Activated T-cell treated with anti-CD3 and anti-CD28 coated beads, Interleukin-2, amount 50 U/mL, for 4 hours (primary cell): ENCODE measurements at regions not wholly inside any gene's neighbourhood (a gene's known extent, or its start where the extent isn't known, plus 50 kb on each side); places are given as distances from the start of the nearest gene placed in this dataset.

Experiments used
- ATAC-seq, 2 donors: fragments of 200-7000 bp; cut with Tn5 transposase; one replicate each; pipeline ENCODE4 v1.10.0; 2021
- DNase-seq: peaks from one replicate; pipeline ENCODE4 v3.0.0-alpha.2; 2020
- H3K27me3 Mint-ChIP-seq: one replicate; pipeline ENCODE4 v1.8.0; 2021; ENCODE audit warnings: low read depth, mixed read lengths
- H3K36me3 Mint-ChIP-seq: one replicate; pipeline ENCODE4 v1.8.0; 2022; ENCODE audit warnings: mixed read lengths; ENCODE audit not compliant: insufficient read depth
- H3K4me1 Mint-ChIP-seq: one replicate; pipeline ENCODE4 v1.8.0; 2021; ENCODE audit warnings: low read depth, mixed read lengths
- H3K4me3 Mint-ChIP-seq: one replicate; pipeline ENCODE4 v1.8.0; 2021; ENCODE audit warnings: mild to moderate bottlenecking, moderate library complexity, mixed read lengths
- H3K9me3 Mint-ChIP-seq: one replicate; pipeline ENCODE4 v1.8.0; 2021; ENCODE audit warnings: mixed read lengths

GRCh38 chr10:10010397-10010796 lies 1007.3 kb upstream of the CELF2 start:
- Mint-ChIP-seq H3K4me3 (no peak overlapping the region), H3K27me3 (peaks cover 4% of the 10 kb centered on the region), H3K36me3 (no peaks in the 10 kb centered on the region), H3K9me3 (no peaks in the 10 kb centered on the region), H3K4me1 (no peaks in the 10 kb centered on the region)
- DNase-seq (no peak), ATAC-seq (no peak)

GRCh38 chr10:10014846-10015245 lies 1002.8 kb upstream of the CELF2 start:
- no peaks in the 10 kb centered on the region for H3K4me1 Mint-ChIP-seq

GRCh38 chr10:10017716-10018115 lies 1000.0 kb upstream of the CELF2 start:
- no peak overlapping the region for H3K4me3 Mint-ChIP-seq
- DNase-seq = no peak
- no peak for ATAC-seq
- H3K36me3 Mint-ChIP-seq = no peaks in the 10 kb centered on the region
- H3K9me3 Mint-ChIP-seq = no peaks in the 10 kb centered on the region
- no peaks in the 10 kb centered on the region for H3K4me1 Mint-ChIP-seq
- peaks cover 3% of the 10 kb centered on the region for H3K27me3 Mint-ChIP-seq

More at GRCh38 chr10:10014846-10015245, 1002.8 kb upstream of the CELF2 start:
- no peaks in the 10 kb centered on the region for H3K36me3 Mint-ChIP-seq
- no peaks in the 10 kb centered on the region for H3K9me3 Mint-ChIP-seq
- ATAC-seq (no peak), DNase-seq (no peak)
- no peak overlapping the region for H3K4me3 Mint-ChIP-seq
- H3K27me3 Mint-ChIP-seq = peaks cover 3% of the 10 kb centered on the region

GRCh38 chr10:10020945-10021344 lies 996.7 kb upstream of the CELF2 start:
- ATAC-seq (no peak), DNase-seq (no peak)
- no peaks in the 10 kb centered on the region for H3K4me1 Mint-ChIP-seq
- H3K27me3 Mint-ChIP-seq = peaks cover 3% of the 10 kb centered on the region
- no peaks in the 10 kb centered on the region for H3K36me3 Mint-ChIP-seq
- no peak overlapping the region for H3K4me3 Mint-ChIP-seq
- H3K9me3 Mint-ChIP-seq = no peaks in the 10 kb centered on the region

GRCh38 chr10:10032991-10033390 lies 984.7 kb upstream of the CELF2 start:
- DNase-seq = no peak
- ATAC-seq = no peak
- Mint-ChIP-seq H3K9me3 (no peaks in the 10 kb centered on the region), H3K4me3 (no peak overlapping the region), H3K36me3 (no peaks in the 10 kb centered on the region), H3K4me1 (no peaks in the 10 kb centered on the region), H3K27me3 (no peaks in the 10 kb centered on the region)

- Mint-ChIP-seq H3K4me1 (no peaks in the 10 kb centered on the region), H3K9me3 (no peaks in the 10 kb centered on the region), H3K4me3 (no peak overlapping the region), H3K36me3 (no peaks in the 10 kb centered on the region), H3K27me3 (no peaks in the 10 kb centered on the region)
- DNase-seq (no peak), ATAC-seq (no peak)
Measured at GRCh38 chr10:10038348-10038747, 979.3 kb upstream of the CELF2 start.

GRCh38 chr10:10039595-10039994 lies 978.1 kb upstream of the CELF2 start:
- ATAC-seq = no peak
- no peak overlapping the region for H3K4me3 Mint-ChIP-seq
- no peak for DNase-seq
- H3K4me1 Mint-ChIP-seq = no peaks in the 10 kb centered on the region
- no peaks in the 10 kb centered on the region for H3K27me3 Mint-ChIP-seq
- no peaks in the 10 kb centered on the region for H3K9me3 Mint-ChIP-seq
- H3K36me3 Mint-ChIP-seq = no peaks in the 10 kb centered on the region

GRCh38 chr10:10043083-10043482 lies 974.6 kb upstream of the CELF2 start:
- no peak for ATAC-seq
- Mint-ChIP-seq H3K36me3 (no peaks in the 10 kb centered on the region), H3K4me3 (no peak overlapping the region), H3K4me1 (no peaks in the 10 kb centered on the region), H3K9me3 (peaks cover 3% of the 10 kb centered on the region), H3K27me3 (peaks cover 1% of the 10 kb centered on the region)
- no peak for DNase-seq

- no peak for ATAC-seq
- H3K9me3 Mint-ChIP-seq = peaks cover 3% of the 10 kb centered on the region
- H3K4me1 Mint-ChIP-seq = no peaks in the 10 kb centered on the region
- H3K4me3 Mint-ChIP-seq = no peak overlapping the region
- no peaks in the 10 kb centered on the region for H3K36me3 Mint-ChIP-seq
- peaks cover 1% of the 10 kb centered on the region for H3K27me3 Mint-ChIP-seq
- DNase-seq = no peak
Measured at GRCh38 chr10:10044922-10045764, 972.5 kb upstream of the CELF2 start.

- H3K36me3 Mint-ChIP-seq = no peaks in the 10 kb centered on the region
- H3K27me3 Mint-ChIP-seq = peaks cover 1% of the 10 kb centered on the region
- no peak overlapping the region for H3K4me3 Mint-ChIP-seq
Measured at GRCh38 chr10:10045765-10046028, 972.0 kb upstream of the CELF2 start.

GRCh38 chr10:10047426-10047825 lies 970.2 kb upstream of the CELF2 start:
- H3K9me3 Mint-ChIP-seq = peaks cover 3% of the 10 kb centered on the region

More at GRCh38 chr10:10045765-10046028, 972.0 kb upstream of the CELF2 start:
- H3K4me1 Mint-ChIP-seq = no peaks in the 10 kb centered on the region
- ATAC-seq = no peak
- peaks cover 3% of the 10 kb centered on the region for H3K9me3 Mint-ChIP-seq
- no peak for DNase-seq

GRCh38 chr10:10053051-10053450 lies 964.6 kb upstream of the CELF2 start:
- Mint-ChIP-seq H3K36me3 (no peaks in the 10 kb centered on the region), H3K4me3 (no peak overlapping the region), H3K4me1 (no peaks in the 10 kb centered on the region), H3K27me3 (peaks cover 6% of the 10 kb centered on the region), H3K9me3 (no peaks in the 10 kb centered on the region)
- DNase-seq (no peak), ATAC-seq (no peak)

More at GRCh38 chr10:10047426-10047825, 970.2 kb upstream of the CELF2 start:
- no peak for DNase-seq
- Mint-ChIP-seq H3K4me3 (no peak overlapping the region), H3K36me3 (no peaks in the 10 kb centered on the region), H3K4me1 (no peaks in the 10 kb centered on the region), H3K27me3 (peaks cover 6% of the 10 kb centered on the region)
- no peak for ATAC-seq

GRCh38 chr10:10054466-10054865 lies 963.2 kb upstream of the CELF2 start:
- no peaks in the 10 kb centered on the region for H3K9me3 Mint-ChIP-seq
- H3K4me1 Mint-ChIP-seq = no peaks in the 10 kb centered on the region
- DNase-seq = no peak
- H3K36me3 Mint-ChIP-seq = no peaks in the 10 kb centered on the region
- H3K4me3 Mint-ChIP-seq = no peak overlapping the region
- no peak for ATAC-seq
- peaks cover 6% of the 10 kb centered on the region for H3K27me3 Mint-ChIP-seq

GRCh38 chr10:10055656-10056442 lies 961.8 kb upstream of the CELF2 start:
- DNase-seq = no peak
- Mint-ChIP-seq H3K4me1 (no peaks in the 10 kb centered on the region), H3K4me3 (no peak overlapping the region), H3K9me3 (peaks cover 2% of the 10 kb centered on the region), H3K36me3 (no peaks in the 10 kb centered on the region), H3K27me3 (peaks cover 5% of the 10 kb centered on the region)
- ATAC-seq = no peak

GRCh38 chr10:10056961-10057360 lies 960.7 kb upstream of the CELF2 start:
- H3K9me3 Mint-ChIP-seq = peaks cover 6% of the 10 kb centered on the region
- ATAC-seq (no peak), DNase-seq (no peak)
- H3K27me3 Mint-ChIP-seq = peaks cover 2% of the 10 kb centered on the region
- H3K4me3 Mint-ChIP-seq = no peak overlapping the region
- no peaks in the 10 kb centered on the region for H3K4me1 Mint-ChIP-seq
- peaks cover 2% of the 10 kb centered on the region for H3K36me3 Mint-ChIP-seq
